GM21390 (cell line): ENCODE measurements at regions not wholly inside any gene's neighbourhood (a gene's known extent, or its start where the extent isn't known, plus 50 kb on each side); places are given as distances from the start of the nearest gene placed in this dataset.

ENCODE experiments used
- ATAC-seq: cut with Tn5 transposase; IDR thresholded peaks from one replicate; pipeline ENCODE4 v1.9.1; 2021; ENCODE audit not compliant: unreplicated experiment

DNA sequence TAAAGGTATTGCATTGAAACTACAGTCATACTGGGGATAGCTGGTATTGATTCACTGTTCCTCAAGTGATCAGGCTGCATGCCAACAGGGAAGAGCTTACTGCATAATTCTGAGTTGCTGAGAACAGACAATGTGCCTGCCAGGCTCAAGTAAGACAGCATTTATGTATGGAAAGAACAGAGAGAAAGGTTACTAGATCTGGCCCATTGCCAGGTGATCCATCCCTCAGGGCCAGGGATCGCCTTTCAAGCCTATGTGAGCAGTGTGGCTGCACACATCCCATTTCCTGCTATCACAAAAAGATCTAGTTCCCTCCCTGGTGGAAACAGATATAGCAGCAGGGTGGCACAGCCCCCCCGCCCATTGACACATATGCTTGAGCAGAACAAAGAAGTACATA lies 254.0 kb downstream of the TMA16 start:
- ATAC-seq: no peak

DNA sequence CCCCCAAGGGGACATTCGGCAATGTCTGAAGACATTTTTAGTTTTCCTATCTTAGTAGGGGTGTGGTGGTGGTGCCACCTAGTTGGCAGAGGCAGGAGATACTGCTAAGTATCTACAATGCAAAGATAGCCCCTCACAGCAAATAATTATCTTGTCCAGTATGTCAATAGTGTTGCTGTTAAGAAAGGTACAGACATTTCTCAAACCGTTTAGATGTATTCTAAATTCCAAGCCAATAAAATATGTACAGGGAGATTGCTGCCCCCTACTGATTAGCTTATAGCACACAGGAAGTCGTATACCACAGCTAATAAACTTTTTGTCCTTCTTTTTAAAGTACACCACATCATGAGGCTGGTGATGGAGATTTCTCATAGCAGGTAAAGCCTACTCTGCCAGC lies 260.5 kb downstream of the TMA16 start:
- peak; percentile 77 for ATAC-seq

DNA sequence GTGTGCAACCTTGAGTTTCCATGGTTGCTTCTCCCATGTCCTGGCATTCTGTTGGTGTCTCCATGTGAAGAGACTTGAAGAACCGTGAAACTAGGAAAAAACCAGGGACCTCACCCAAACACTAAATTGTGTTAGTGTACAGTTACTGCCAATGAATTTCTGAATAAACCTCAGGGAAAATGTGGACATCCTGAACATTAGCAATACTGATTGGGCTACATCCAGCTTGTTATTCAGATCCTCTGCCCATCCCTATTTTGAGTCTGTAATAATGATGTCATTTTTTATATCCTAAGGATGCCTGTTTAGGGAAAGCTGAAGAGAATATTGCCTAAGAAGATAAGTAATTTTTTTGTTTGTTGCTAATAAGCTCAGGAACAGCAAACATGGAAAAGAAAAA lies 262.7 kb downstream of the TMA16 start:
- no peak for ATAC-seq

DNA sequence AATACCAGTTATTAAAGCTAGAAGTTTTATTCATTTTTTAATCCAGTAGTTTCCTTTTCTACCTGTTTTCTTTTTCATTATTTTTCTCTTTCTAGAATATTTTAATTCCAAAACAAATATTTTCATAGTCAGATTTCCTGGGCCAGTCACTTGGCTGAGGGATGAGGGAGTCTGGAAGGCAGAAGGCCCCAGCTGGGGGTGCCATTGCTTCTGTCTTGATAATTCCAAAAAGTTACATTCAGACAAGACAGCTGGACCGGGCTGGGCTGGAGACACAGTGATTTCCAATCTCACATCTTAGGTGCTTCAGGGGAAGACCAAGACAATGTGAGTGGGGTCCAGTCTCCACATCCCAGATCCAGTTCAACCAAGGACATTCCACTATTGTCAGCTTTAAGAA lies 263.5 kb downstream of the TMA16 start:
- no peak for ATAC-seq

DNA sequence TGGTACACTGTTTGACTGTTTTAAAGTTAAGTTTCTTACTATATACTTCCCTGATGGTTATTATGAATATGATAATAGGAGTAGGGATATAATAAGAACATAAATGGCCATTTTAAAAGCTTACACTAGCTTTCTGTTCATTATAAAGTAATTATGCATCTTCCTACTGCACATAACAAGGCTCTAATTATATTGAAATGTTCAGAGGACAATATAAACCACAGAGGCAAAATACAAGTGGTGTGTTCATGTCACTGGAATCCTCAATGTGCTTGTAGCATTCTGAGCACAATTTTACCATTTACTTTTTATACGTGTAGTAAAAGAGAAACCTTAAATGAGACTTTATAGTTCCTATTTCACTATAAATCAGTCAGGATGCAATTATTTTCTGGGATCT lies 268.3 kb downstream of the TMA16 start:
- no peak for ATAC-seq

DNA sequence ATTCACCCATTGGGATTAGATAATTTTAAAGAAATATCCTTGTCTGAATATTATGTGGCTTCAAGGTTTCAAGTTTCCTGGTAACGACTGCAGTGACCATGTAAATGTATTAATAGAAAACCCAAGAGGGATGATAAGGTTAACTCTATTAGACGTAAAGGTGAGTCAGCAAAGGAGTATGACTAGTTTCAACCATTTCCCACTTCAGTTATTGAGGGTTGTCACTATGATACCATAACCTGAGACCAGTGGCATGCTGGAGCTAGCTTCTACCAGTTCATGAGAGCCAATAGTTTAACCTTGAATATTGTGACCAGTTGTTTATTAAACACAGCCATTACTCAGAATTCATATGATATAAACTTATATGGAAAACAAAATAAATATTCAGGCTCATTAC lies 270.1 kb downstream of the TMA16 start:
- no peak for ATAC-seq

DNA sequence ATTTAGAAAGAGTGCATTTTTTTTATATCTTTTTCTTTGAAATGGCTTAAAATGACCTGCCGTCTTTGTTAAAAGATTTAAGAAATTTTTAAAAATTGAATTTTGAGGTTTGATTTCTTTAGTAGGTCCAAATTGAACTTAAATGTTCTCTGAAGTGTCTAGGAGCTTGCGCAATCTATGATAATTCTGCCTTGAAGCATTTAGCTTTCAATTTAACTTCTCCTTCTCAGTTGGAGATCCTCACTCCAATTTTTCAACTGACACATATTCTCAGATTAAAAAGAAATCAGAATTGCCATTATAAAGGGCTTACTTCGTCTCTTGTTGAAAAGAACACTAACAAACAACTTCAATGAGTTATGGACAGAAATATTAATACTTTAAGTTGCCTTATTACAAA lies 273.5 kb downstream of the TMA16 start:
- ATAC-seq: no peak

DNA sequence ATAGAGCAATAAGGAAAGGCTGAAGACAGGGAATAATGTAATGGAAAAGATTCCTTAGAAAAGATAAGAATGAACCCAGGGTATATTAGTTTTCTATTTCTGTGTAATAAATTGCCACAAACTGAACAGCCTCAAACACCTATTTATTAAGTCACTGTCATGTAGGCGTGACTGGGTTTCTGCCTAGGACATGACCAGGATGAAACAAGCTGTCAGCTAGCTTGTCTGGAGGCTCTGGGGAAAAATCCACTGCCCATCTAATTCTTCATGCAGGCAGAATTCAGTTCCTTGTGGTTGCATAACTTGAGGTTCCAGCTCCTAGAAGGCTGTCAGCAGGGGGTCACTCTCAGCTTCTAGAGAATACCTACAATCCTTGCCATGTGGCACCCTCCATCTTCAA lies 277.7 kb downstream of the TMA16 start:
- ATAC-seq: no peak

DNA sequence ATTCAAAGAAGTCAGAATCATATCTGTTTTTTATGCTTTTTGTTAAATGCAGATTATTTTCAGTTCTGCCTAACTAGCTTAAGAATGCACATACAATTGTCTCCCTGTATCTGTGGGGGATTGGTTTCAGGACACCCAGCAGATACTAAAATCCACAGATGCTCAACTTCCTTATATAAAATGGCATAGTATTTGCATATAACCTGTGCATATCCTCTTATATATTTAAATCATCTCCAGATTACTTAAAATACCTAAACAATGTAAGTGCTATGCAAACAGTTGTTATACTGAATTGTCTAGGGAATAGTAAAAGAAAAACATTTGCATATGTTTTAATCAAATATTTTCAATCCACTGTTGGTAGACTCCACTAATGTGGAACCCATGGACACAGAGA lies 279.4 kb downstream of the TMA16 start:
- no peak for ATAC-seq

DNA sequence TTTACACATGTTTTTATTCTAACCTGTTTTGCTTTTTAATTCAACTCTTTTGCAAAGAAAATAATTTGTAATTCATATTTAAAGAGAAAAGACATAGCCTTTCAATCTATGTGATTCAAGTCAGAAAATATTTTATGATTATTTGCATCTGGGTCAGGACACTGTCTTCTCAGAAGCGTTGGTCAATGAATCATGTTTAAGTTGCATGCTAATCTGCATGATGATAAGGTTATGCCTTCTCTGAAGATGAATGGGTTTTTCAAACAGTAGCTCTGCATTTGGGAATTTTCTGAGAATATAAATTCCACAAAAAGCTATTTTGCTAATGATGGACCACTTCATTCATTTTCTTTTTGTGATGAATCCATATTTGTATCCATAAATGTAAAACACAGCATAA lies 282.5 kb downstream of the TMA16 start:
- no peak for ATAC-seq

DNA sequence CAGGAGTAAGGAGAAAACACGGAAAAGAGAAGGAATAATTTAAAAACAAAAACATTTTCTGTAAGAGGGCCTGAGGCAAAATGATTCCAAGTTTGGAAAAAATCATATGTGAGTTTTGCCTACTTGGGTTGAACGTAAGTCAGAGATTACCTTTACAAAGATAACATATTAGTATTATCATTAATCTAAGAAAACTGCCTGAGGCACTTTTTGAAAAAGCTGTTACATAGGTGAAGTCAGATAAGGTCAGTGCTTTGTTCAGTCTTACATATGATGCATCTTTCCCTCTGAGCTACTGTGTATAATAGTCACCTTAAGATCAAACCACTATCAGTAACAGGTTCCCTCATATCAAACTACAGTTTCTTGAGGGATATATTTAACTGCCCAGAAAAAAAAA lies 287.2 kb downstream of the TMA16 start:
- no peak for ATAC-seq

DNA sequence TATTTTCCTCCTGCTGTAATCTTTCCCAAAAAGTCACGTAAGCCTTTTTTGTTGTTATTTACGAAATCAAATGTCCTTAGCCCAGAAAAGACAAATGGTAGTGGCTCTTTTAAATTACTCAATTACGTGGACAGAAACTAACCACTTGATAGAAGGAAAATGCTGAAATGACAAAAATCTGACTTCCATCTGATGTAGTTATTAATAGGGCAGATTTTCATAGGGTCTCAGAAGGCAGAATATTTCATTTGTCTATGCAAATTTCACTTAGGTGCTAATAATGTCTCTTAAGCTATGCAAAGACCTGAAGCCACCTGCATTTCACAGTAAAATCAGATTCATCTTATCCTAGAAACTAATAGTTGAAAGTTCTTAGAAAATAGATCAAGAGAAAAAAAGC lies 295.7 kb downstream of the TMA16 start:
- no peak for ATAC-seq

DNA sequence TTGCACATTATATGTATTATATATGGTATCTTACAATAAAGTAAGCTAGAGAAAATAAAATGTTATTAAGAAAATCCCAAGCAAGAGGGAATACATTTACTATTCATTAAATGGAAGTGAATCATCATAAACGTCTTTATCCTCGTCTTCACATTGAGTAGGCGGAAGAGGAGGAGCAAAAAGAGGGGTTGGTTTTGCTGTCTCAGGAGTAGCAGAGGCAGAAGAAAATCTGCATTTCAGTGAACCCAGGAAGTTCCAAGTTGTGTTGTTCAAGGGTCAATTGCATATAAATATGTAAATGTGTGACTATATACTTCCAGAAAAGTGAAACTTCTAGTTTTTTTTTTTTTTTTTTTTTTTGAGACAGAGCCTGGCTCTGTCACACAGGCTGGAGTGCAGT lies 301.4 kb downstream of the TMA16 start:
- ATAC-seq: no peak

DNA sequence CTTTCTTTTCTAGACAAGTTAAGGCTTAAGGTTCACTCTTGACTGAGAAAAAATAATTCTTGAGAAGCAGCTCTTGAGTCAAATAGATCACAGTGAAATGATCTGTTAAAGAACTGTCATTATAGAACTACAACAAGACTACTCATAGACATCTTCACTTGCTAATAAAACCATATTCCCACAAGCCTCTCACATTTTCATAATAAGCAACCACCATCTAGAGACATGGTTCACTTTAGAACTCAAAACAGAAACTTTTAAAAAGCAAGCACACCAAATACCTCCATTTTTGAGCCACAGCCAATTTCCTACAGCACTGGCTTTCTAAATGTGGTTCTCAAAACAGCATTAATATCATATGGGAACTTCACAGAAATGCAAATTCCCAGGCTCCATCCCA lies 309.5 kb downstream of the TMA16 start:
- ATAC-seq: peak; percentile 66

DNA sequence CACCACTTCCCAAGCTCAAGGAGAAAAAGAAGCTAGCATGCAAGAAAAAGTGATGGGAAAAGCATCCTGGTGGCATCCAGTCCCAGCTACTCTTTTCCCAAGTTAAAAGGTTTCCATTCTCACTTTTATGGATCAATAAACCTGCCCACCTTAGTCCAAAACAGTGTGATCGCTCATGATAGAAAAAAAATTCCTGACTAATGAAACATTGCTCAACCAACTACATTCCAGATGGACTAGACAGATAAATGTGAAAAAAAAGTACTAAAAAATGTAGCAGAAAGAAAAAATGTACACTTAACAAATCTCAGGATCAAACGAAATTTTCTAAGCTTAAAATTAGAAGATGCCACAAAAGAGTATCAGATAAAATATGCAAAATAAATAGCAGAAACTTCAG lies 312.2 kb downstream of the TMA16 start:
- no peak for ATAC-seq

DNA sequence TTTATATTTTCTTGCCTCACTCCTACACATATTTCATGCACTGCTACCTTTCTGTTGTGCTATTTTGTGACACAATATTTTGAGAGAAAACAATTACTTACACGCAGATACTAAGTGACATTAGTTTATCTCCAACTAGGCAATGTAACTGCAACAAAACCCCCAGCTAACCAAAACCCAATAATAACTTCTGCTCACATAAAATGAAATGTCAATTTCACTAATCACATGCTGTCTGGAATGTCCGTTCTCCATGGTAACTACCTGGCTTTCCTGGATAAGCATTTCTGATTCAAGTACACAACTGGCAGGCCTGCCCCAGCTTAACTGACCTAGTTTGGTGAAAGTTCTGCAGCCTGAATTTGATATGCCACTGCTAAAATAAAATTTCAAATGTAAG lies 313.5 kb downstream of the TMA16 start:
- ATAC-seq: no peak

DNA sequence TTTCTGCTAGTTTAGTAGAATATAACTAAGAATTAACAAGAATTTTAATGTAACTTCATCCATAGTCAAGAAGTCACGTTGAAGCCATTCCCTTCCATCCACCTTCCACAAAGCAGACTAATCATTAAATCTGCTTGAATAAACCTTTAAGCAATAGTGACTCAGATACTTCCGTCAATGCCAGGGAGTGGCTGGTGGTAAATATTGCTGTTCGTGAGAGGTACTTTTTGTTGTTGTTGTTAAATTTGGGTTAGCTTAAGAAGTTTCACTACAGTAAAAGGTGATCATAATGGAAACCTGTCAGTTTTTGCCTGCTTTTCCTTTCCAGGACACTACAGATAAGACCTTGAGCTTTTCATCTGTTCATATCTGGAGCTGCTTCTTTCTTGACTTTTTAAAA lies 316.3 kb downstream of the TMA16 start:
- ATAC-seq: peak; percentile 83

DNA sequence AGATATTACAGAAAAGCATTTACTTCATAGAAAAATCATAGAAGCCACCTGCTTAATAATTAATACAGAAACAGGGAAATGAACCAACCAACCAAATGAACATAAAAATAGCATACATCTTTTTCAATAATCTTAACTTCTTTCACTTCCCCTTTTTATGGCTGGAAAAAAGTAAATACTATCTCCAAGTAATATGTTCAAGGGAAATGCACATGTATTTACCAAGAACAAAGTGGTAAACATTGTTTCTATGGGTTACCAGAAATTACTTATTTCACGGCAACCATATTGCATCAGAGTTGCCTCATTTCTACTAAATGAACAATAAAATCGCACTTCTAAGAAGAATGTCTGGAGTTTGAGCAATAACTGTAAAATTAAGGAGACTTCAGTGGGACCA lies 321.3 kb downstream of the TMA16 start:
- peak; percentile 72 for ATAC-seq

DNA sequence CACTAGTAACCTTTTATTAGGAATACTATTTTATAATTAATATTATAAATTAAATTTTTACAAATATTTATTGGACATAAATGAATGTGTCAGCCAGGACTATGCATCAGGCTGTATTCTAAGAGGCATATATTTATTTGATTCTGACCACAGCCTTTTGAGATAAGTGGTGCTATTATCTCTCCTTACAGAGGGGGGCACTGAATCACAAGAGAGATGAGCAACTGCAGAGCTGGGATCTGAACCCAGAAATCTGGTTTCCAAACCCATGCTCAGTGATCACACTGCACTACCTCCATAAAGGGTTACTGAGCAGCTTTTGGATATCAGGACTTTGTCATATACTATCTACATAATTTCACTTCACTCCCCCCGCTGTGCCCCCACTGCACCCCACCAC lies 322.0 kb downstream of the TMA16 start:
- no peak for ATAC-seq

DNA sequence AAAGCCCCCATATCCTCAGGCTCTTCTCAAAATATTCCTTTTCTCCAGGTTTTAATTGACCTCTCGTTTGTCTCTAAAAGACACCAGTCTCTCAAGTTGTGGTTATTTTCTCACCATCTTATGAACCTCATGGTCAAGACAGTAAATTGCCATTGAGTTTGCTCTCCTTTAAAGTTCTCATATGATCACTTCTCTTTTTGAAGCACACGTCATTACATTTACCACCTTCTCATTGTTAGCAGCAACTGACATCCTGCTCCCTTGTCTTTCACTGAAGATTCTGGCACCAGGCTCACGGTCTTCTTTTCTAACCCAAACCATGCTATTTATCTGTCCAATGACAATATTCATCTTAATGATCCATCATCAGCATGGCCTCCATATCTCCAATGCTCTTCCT lies 324.2 kb downstream of the TMA16 start:
- ATAC-seq: no peak

DNA sequence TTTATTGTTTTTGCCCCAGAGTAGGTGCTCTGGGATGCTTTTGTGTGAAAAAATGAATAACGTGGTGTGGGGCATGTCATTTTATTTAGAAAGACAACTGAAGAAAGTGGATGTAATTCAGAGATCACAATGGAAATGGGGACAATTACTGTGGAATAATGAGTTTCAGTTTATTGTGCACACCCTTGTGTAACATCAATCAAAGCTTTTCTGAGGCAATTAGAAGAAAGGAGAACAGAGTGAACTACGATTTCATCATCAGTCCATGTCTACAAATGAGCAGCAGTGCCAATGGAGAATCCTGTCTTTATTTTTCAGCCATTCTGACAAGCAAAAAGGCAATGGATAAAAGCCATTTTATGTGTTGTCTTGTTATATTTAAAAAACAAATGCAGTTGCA lies 339.2 kb downstream of the TMA16 start:
- no peak for ATAC-seq

DNA sequence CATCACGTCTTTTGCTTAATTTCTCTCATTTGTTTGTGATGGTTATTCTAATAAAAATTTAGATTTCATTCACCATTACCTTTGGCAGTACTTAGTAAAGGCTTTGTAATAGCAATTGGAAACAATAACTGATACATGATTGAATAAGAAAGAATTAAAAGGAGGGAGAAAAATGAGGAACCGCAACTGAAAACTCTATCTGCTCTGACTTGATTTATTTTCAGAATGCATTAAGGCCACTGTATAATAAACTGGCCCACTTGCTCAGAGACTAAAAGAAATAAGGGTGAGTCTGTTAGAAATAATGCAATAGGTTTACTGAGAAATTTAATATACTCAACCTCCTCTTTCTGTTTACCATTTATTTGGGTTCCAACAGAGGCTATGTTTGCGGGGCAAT lies 351.5 kb downstream of the TMA16 start:
- no peak for ATAC-seq

DNA sequence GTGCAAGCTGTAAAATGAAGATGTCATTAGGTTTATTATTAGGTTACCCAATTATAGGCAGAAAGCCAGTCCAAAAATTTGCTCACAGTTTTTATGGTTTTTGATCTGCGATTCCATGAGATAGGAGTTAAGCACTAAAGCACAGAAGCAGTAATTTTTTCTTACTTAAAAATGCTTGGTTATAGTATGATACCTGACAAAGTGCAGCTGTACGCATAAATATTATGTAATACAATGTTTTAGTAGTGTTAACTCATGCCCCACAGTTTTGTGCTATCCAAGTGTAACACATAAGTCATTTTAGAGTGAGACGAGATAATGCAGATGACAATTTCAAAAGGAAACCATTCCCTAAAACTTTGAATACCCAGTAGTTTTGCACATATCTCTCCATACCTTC lies 357.8 kb downstream of the TMA16 start:
- ATAC-seq: no peak

DNA sequence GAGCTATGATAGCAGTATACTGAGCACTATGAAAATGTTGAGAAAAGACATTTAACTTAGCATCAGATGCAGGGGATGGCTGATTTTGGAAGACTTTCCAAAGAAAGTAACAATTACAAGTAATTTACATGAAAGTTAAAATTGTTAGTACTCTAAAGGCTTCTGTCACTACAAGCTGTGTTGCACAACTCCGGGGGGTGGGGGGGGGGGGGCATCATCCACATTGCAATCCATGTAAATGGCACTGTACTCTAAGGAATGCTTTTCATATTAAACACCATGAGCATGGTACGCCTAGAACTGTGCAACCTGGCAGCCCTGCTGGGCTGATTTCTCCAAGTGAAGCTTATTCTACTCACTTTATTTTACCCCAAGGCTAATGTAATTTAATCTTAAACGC lies 363.4 kb downstream of the TMA16 start:
- no peak for ATAC-seq
